B cell (primary cell): ENCODE measurements at regions not wholly inside any gene's neighbourhood (a gene's known extent, or its start where the extent isn't known, plus 50 kb on each side); places are given as distances from the start of the nearest gene placed in this dataset.

Experiments
- ATAC-seq: fragments of 200-7000 bp; cut with Tn5 transposase; one replicate; pipeline ENCODE4 v1.10.0; 2021; ENCODE audit warnings: low read depth, mild to moderate bottlenecking, moderate number of reproducible peaks, moderate library complexity
- CTCF ChIA-PET: fragments of 350-600 bp; sonication (Branson Sonifier 250); formaldehyde crosslinking; loops from one replicate; lab custom pipeline; 2021; ENCODE audit warnings: antibody characterized with exemption, inconsistent platforms; lab: Charles Lee
- POLR2A ChIA-PET: fragments of 350-600 bp; sonication (Branson Sonifier 250); formaldehyde crosslinking; loops from one replicate; lab custom pipeline; 2021; ENCODE audit warnings: antibody characterized with exemption; lab: Charles Lee
- DNase-seq: peaks from one replicate; pipeline ENCODE4 v3.0.0; 2013
- H2AFZ ChIP-seq: 2 replicates; pipeline ENCODE4 v1.6.1; 2012; ENCODE audit warnings: mild to moderate bottlenecking, low read depth, low read length; ENCODE audit not compliant: insufficient read depth, poor library complexity, severe bottlenecking
- H3K27ac ChIP-seq, 2 donors: 1 replicate in 1 of 2; 2 replicates in 1 of 2; pipeline ENCODE4 v1.5.1; 2012 to 2013; ENCODE audit warnings: low read length in 2 of 2, mild to moderate bottlenecking in 2 of 2, moderate library complexity in 1 of 2
- H3K27me3 ChIP-seq, 4 experiments: fragments of 200-600 bp in 1 of 4; sonication (generic) in 1 of 4; replicated peaks in 1 of 4; 1 replicate in 2 of 4; 2 replicates in 2 of 4; pipeline versions ENCODE4 v1.6.1 to v1.7.0; 2013 to 2016; ENCODE audit warnings: low read length in 3 of 4, mild to moderate bottlenecking in 2 of 4, mixed read lengths in 1 of 4, moderate library complexity in 1 of 4; ENCODE audit not compliant: insufficient read depth in 4 of 4, control insufficient read depth in 3 of 4; ENCODE audit errors: control extremely low read depth in 1 of 4
- H3K36me3 ChIP-seq, 2 experiments: replicated peaks in 1 of 2; 1 replicate in 1 of 2; 2 replicates in 1 of 2; pipeline versions ENCODE4 v1.6.1 to v1.7.1; 2013; ENCODE audit warnings: low read length in 1 of 2; ENCODE audit not compliant: insufficient read depth in 2 of 2, control insufficient read depth in 1 of 2; ENCODE audit errors: control extremely low read depth in 1 of 2, extremely low read depth in 1 of 2
- H3K4me1 ChIP-seq, 2 donors: fragments of 200-600 bp in 1 of 2; sonication (generic) in 1 of 2; 1 replicate in 1 of 2; 2 replicates in 1 of 2; pipeline versions ENCODE4 v1.5.1 to v1.6.1; 2013 to 2017; ENCODE audit warnings: low read length in 2 of 2; ENCODE audit not compliant: control insufficient read depth in 2 of 2, insufficient read depth in 2 of 2
- H3K4me2 ChIP-seq: replicated peaks from 2 replicates; pipeline ENCODE3; 2012; ENCODE audit warnings: mild to moderate bottlenecking, low read depth, low read length; ENCODE audit not compliant: poor library complexity, severe bottlenecking
- H3K4me3 ChIP-seq, 5 experiments: fragments of 200-600 bp in 1 of 5; sonication (generic) in 1 of 5; 1 replicate in 3 of 5; 2 replicates in 2 of 5; pipeline versions ENCODE4 v1.5.1 to v1.7.0; 2011 to 2016; ENCODE audit warnings: low read length in 4 of 5, mild to moderate bottlenecking in 4 of 5, low read depth in 2 of 5, control low read depth in 1 of 5, moderate library complexity in 1 of 5; ENCODE audit not compliant: insufficient read depth in 1 of 5; ENCODE audit errors: control extremely low read depth in 1 of 5, extremely low read depth in 1 of 5
- H3K79me2 ChIP-seq: fragments of 200-600 bp; sonication (generic); one replicate; pipeline ENCODE4 v1.6.0; 2016; ENCODE audit warnings: low read length; ENCODE audit not compliant: control insufficient read depth, insufficient read depth
- H3K9ac ChIP-seq: fragments of 200-600 bp; sonication (generic); 2 replicates; pipeline ENCODE4 v1.6.1; 2017; ENCODE audit warnings: mild to moderate bottlenecking, low read length, moderate library complexity
- H3K9me3 ChIP-seq, 3 donors: one replicate each; pipeline versions ENCODE4 v1.6.1 to v1.7.1; 2013; ENCODE audit warnings: low read length in 2 of 3; ENCODE audit not compliant: control insufficient read depth in 2 of 3, insufficient read depth in 1 of 3; ENCODE audit errors: control extremely low read depth in 1 of 3
- H4K20me1 ChIP-seq: 2 replicates; pipeline ENCODE4 v1.6.0; 2012; ENCODE audit warnings: mild to moderate bottlenecking, low read length; ENCODE audit not compliant: insufficient read depth, control insufficient read depth, poor library complexity, severe bottlenecking
- H3K27ac Mint-ChIP-seq: one replicate; pipeline ENCODE4 v1.8.0; 2021; ENCODE audit warnings: mixed read lengths
- H3K27me3 Mint-ChIP-seq: one replicate; pipeline ENCODE4 v1.8.0; 2021; ENCODE audit warnings: mixed read lengths
- H3K4me1 Mint-ChIP-seq: one replicate; pipeline ENCODE4 v1.8.0; 2021; ENCODE audit warnings: mixed read lengths
- H3K4me3 Mint-ChIP-seq: one replicate; pipeline ENCODE4 v1.8.0; 2021; ENCODE audit warnings: mixed read lengths
- H3K9me3 Mint-ChIP-seq: one replicate; pipeline ENCODE4 v1.8.0; 2022; ENCODE audit warnings: mixed read lengths; ENCODE audit not compliant: insufficient read depth
- EZH2 ChIP-seq: IDR thresholded peaks from 2 replicates; pipeline ENCODE4 v1.6.1; 2012; ENCODE audit warnings: borderline replicate concordance, low read depth, mild to moderate bottlenecking, moderate library complexity, low read length; ENCODE audit not compliant: insufficient read depth, poor library complexity, severe bottlenecking
- WGBS: methylation state at CpG from one replicate; pipeline ENCODE4 v1.1.5; 2013; ENCODE audit warnings: missing lambda C conversion rate; ENCODE audit not compliant: insufficient coverage; 5-methylcytosine and 5-hydroxymethylcytosine counted together
- intact Hi-C: fragments of 100-400 bp; cut with micrococcal nuclease; formaldehyde crosslinking; loops from one replicate; pipeline ENCODE4 v1.10.0; 2022
- TF ChIP-seq, protein P1 (sequence below): fragments of 200-600 bp; IDR thresholded peaks from one replicate; pipeline ENCODE4 v1.8.0; 2022; ENCODE audit warnings: antibody characterized with exemption, mild to moderate bottlenecking

DNA sequence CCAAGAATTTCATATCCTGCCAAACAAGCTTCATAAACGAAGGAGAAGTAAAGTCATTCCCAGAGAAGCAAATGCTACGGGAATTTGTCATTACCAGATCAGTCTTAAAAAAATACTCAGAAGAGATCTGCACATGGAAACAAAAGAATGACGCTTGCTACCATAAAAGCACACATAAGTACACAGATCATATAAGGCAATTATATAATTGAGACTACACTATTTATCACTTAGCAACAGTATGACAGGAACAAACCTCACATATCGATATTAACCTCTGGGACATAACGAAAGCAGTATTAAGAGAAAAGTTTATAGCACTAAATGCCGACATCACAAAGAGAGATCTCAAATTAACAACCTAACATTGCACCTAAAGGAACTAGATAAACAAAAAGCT is 67.6 kb upstream of the TMEM200A start:
- Histone ChIP-seq H2AFZ (no peak overlapping the region), H3K9me3 (peaks cover 0 to 5% (median 4%) of the 10 kb centered on the region in 3 donors), H3K9ac (no peak overlapping the region), H3K79me2 (no peaks in the 10 kb centered on the region), H3K27ac (no peak overlapping the region), H3K4me1 (no peaks in the 10 kb centered on the region), H3K27me3 (no peaks in the 10 kb centered on the region), H3K4me3 (no peak overlapping the region), H3K36me3 (no peaks in the 10 kb centered on the region), H3K4me2 (no peak overlapping the region), H4K20me1 (no peaks in the 10 kb centered on the region)
- no peaks in the 10 kb centered on the region for H3K4me1 Mint-ChIP-seq
- WGBS, result 100% methylated on average over 1 of the region's 6 CpGs
- H3K27me3 Mint-ChIP-seq, result peaks cover 3% of the 10 kb centered on the region
- ATAC-seq, result no peak
- no peak for TF ChIP-seq EZH2
- TF ChIP-seq, protein P1, sequence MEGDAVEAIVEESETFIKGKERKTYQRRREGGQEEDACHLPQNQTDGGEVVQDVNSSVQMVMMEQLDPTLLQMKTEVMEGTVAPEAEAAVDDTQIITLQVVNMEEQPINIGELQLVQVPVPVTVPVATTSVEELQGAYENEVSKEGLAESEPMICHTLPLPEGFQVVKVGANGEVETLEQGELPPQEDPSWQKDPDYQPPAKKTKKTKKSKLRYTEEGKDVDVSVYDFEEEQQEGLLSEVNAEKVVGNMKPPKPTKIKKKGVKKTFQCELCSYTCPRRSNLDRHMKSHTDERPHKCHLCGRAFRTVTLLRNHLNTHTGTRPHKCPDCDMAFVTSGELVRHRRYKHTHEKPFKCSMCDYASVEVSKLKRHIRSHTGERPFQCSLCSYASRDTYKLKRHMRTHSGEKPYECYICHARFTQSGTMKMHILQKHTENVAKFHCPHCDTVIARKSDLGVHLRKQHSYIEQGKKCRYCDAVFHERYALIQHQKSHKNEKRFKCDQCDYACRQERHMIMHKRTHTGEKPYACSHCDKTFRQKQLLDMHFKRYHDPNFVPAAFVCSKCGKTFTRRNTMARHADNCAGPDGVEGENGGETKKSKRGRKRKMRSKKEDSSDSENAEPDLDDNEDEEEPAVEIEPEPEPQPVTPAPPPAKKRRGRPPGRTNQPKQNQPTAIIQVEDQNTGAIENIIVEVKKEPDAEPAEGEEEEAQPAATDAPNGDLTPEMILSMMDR, result no peak
- H3K4me3 Mint-ChIP-seq, result no peak overlapping the region
- ChIA-PET POLR2A (no interaction called here), CTCF (no interaction called here)
- no peak for DNase-seq
- no peaks in the 10 kb centered on the region for H3K9me3 Mint-ChIP-seq
- H3K27ac Mint-ChIP-seq, result no peak overlapping the region
- intact Hi-C loops, result no loop called here

DNA sequence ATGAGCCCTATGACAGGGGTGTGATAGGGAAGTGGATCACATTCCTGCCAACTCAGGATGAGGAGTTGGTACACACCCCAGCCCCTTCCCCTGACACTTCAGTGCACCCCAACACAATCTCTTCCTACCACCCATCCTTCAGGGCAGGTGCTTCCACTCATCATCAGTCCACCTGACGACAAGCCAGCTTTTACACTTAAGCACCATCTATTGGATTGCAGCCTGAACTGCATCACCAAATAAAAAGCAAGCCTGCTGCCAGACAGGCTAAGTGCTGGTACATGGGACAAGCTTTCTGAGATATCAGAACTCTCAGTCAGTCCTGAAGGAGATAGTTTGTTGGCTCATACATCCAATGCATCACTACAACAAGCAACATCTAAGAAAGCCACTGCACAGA is 69.0 kb upstream of the TMEM200A start:
- DNase-seq (no peak), ATAC-seq (no peak)
- Mint-ChIP-seq H3K9me3 (no peaks in the 10 kb centered on the region), H3K4me1 (no peaks in the 10 kb centered on the region), H3K27ac (no peak overlapping the region), H3K4me3 (no peak overlapping the region), H3K27me3 (peaks cover 3% of the 10 kb centered on the region)
- Histone ChIP-seq H3K36me3 (no peaks in the 10 kb centered on the region), H3K27ac (no peak overlapping the region), H3K4me3 (no peak overlapping the region), H4K20me1 (no peaks in the 10 kb centered on the region), H2AFZ (no peak overlapping the region), H3K4me2 (no peak overlapping the region), H3K79me2 (no peaks in the 10 kb centered on the region), H3K9ac (no peak overlapping the region), H3K27me3 (no peaks in the 10 kb centered on the region), H3K4me1 (no peaks in the 10 kb centered on the region), H3K9me3 (peaks cover 0 to 5% (median 0%) of the 10 kb centered on the region in 3 donors)
- ChIA-PET CTCF (no interaction called here), POLR2A (no interaction called here)
- WGBS, result 89% methylated on average over 1 of the region's 1 CpG
- intact Hi-C loops, result no loop called here
- TF ChIP-seq, protein P1, result no peak
- TF ChIP-seq EZH2, result no peak
